KBM-7 (cell line): ENCODE measurements at regions not wholly inside any gene's neighbourhood (a gene's known extent, or its start where the extent isn't known, plus 50 kb on each side); places are given as distances from the start of the nearest gene placed in this dataset.

Experiments
- DNase-seq: peaks from one replicate; pipeline ENCODE4 v3.0.0-alpha.2; 2015
- in situ Hi-C: fragments of 300-500 bp; cut with MboI; formaldehyde crosslinking; loops from 2 replicates; pipeline ENCODE4 v1.14.3; 2020; ENCODE audit warnings: low sequenced_read_pairs, low pct_unique_long_range_greater_than_20kb, mixed read lengths

- DNase-seq: no peak
- in situ Hi-C loops: no loop called here
Observed at GRCh38 chr9:8106362-8106761, 306.8 kb upstream of the DMAC1 start.

- DNase-seq: no peak
- in situ Hi-C loops: no loop called here
Observed at GRCh38 chr9:8101607-8102006, 302.0 kb upstream of the DMAC1 start.

GRCh38 chr9:8096091-8096490 lies 296.5 kb upstream of the DMAC1 start:
- no peak for DNase-seq
- in situ Hi-C loops: no loop called here

- no peak for DNase-seq
- in situ Hi-C loops: no loop called here
Observed at GRCh38 chr9:8095672-8096086, 296.1 kb upstream of the DMAC1 start.

GRCh38 chr9:8088477-8088876 lies 288.9 kb upstream of the DMAC1 start:
- in situ Hi-C loops: no loop called here
- DNase-seq: no peak

GRCh38 chr9:8085986-8086385 lies 286.4 kb upstream of the DMAC1 start:
- DNase-seq: no peak
- in situ Hi-C loops: no loop called here

GRCh38 chr9:8078641-8079140 lies 279.1 kb upstream of the DMAC1 start:
- in situ Hi-C loops: no loop called here
- no peak for DNase-seq

- in situ Hi-C loops: no loop called here
- DNase-seq: no peak
Observed at GRCh38 chr9:8074713-8075286, 275.2 kb upstream of the DMAC1 start.

- in situ Hi-C loops: no loop called here
- no peak for DNase-seq
Observed at GRCh38 chr9:8071445-8071798, 271.8 kb upstream of the DMAC1 start.

GRCh38 chr9:8070779-8071444 lies 271.3 kb upstream of the DMAC1 start:
- in situ Hi-C loops: no loop called here
- DNase-seq: no peak

- in situ Hi-C loops: no loop called here
- DNase-seq: no peak
Observed at GRCh38 chr9:8062459-8062858, 262.9 kb upstream of the DMAC1 start.

GRCh38 chr9:8053501-8053900 lies 253.9 kb upstream of the DMAC1 start:
- in situ Hi-C loops: no loop called here

GRCh38 chr9:8052991-8053390 lies 253.4 kb upstream of the DMAC1 start:
- in situ Hi-C loops: no loop called here
- DNase-seq: no peak

More at GRCh38 chr9:8053501-8053900, 253.9 kb upstream of the DMAC1 start:
- no peak for DNase-seq

- DNase-seq: no peak
- in situ Hi-C loops: no loop called here
Observed at GRCh38 chr9:8037745-8038144, 238.2 kb upstream of the DMAC1 start.

- in situ Hi-C loops: no loop called here
- DNase-seq: no peak
Observed at GRCh38 chr9:8036914-8037524, 237.4 kb upstream of the DMAC1 start.

GRCh38 chr9:8033794-8034193 lies 234.2 kb upstream of the DMAC1 start:
- in situ Hi-C loops: no loop called here

GRCh38 chr9:8030095-8030494 lies 230.5 kb upstream of the DMAC1 start:
- in situ Hi-C loops: no loop called here
- DNase-seq: no peak

More at GRCh38 chr9:8033794-8034193, 234.2 kb upstream of the DMAC1 start:
- DNase-seq: no peak

- in situ Hi-C loops: no loop called here
- DNase-seq: no peak
Observed at GRCh38 chr9:8027351-8027750, 227.8 kb upstream of the DMAC1 start.

- DNase-seq: no peak
- in situ Hi-C loops: no loop called here
Observed at GRCh38 chr9:8025551-8025950, 226.0 kb upstream of the DMAC1 start.

- no peak for DNase-seq
- in situ Hi-C loops: no loop called here
Observed at GRCh38 chr9:8020186-8020585, 220.6 kb upstream of the DMAC1 start.

GRCh38 chr9:8019636-8020035 lies 220.1 kb upstream of the DMAC1 start:
- no peak for DNase-seq
- in situ Hi-C loops: no loop called here
